Lung microvascular endothelial cell (primary cell): ENCODE measurements at regions not wholly inside any gene's neighbourhood (a gene's known extent, or its start where the extent isn't known, plus 50 kb on each side); places are given as distances from the start of the nearest gene placed in this dataset.
"Not testable (repeated sequence)": the region's sequence is repeated elsewhere in the genome, so short reads cannot be mapped to it uniquely, and the experiment has no call there.

Source experiments
- DNase-seq, 2 donors: peaks; one replicate each; pipeline versions ENCODE4 v3.0.0 to v3.0.0-alpha.2; 2010; ENCODE audit warnings: low read depth in 2 of 2

DNA sequence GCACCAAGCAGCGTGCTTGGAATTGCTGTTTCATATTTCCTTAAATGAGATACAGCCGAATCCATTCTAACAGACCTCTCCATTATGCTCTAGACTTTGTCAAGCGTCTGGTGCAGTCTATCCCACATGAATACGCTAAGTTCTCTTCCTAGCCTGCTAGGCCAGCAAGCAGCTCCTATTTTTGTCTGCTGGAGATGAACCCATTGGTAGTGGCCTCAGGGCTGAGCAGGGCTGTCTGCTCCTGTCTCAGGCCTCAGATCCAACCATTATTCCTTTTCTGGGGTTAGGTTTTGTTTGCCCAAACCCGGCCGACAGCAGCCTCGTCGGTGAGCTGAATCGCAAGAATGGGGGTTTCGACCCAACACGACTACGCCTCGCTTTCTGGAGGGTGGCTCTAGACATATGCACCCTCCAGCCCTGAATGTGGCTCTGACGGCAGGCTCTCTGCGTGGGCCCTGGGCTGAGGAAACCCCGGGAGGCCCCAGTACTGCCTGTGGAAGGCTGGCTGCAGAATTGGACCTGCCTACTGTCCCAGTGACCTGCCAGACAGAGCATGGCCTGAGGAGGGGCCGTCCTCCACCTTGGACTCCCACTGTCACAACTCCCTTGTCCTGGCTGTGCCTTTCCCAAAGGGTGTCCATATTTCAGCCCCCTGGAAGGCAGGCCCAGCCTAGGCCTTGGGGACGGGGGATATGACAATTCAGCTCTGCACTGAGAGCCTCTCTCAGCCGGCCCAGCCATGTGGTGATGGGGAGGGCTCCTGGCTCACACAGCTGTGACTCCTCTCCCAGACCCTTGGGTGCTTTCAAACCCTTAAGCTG lies 267.9 kb upstream of the TCERG1L start:
- DNase-seq: no peak

DNA sequence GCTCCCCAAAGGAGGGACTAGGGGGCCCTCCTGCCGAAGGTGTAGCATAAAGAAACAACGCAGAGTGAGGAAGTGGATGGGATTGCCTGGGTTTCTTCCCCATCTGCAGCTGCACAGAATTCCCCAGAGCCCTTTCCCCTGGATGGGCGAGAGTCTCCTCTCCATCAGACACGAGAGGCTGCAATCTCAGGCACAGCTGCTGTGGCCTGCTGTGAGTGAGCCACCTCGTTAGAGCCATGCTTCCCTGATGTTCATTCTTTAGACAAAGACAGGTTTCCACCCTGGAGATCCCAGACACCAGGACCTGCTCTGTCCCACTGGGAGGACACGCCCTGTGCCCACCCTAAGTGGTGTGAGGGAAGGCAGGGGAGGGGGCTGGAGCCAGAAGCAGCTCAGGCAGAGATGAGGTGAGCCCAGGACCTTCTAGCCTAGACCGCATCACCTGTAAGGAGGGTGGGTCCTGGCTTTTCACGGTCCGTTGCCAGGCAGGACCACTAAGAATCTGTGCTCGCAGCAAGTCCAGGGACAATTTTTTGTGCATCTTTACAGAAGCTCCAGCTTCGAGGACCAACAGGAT lies 268.6 kb upstream of the TCERG1L start:
- DNase-seq: no peak

DNA sequence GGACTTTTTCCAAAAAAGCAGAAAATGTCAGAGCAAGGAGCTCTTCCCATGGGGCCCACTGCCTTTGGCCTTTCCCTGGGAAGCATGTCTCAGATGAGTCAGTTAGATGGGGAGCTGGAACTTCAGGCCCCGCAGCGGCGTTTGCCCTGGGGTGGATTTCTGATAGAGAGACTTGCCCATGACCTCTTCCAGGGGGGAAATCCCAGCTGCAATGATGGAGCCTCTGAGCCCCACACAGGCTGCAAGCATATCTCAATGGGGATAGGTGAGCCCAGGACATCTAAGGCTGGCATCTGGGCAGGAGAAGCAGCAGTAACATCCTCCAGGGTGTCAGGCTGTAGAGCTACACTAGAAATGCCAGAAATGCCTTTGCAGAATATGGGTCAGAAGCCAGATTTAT lies 269.2 kb upstream of the TCERG1L start:
- DNase-seq: no peak

DNA sequence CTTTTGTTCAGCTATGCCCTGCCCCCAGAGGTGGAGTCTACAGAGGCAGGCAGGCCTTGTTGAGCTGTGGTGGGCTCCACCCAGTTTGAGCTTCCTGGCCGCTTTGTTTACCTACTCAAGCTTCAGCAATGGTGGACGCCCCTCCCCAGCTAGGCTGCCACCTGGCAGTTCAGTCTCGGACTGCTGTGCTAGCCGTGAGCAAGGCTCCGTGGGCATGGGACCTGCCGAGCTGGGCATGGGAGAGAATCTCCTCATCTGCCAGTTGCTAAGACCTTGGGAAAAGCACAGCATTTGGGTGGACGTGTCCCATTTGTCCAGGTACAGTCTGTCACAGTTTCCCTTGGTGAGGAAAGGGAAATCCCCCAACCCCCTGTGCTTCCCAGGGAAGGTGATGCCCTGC lies 270.0 kb upstream of the TCERG1L start:
- not testable (repeated sequence) for DNase-seq

DNA sequence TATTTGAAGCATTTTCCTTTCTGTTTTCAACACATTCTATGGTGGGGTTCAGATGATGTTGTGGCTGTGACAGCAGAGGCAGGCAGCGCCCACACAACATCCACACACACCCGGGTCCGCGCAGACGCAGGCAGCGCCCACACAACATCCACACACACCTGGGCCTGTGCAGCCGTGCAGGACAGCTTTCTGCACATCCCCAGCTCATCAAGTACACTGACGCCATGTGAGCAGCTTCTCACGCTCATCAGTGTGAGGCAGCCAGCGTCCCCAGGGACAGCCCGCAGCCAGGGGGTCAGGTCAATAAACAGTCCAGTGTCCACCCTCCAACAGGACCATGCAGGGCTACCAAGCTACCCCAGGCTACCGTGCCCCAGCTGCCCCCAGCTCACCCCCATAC lies 272.8 kb upstream of the TCERG1L start:
- no peak for DNase-seq

DNA sequence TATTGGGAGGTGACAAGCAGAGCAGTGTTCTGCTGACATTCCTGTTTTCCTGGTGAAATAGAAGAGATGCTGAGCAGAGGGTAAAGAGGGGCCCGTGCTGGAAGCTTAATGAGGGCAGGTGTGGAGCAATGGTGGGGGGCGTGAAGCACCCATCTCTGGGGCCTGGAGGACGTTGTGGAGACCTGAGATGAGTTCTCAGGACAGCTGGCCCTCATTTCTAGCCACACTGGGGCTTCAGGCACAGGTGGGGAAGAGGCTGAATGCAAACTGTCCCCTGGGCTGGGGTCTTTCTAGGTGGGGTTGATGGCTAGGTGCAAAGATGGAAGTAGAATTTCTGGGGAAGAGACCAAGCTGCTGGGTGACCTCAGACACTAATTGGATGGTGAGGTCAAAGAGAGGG lies 274.2 kb upstream of the TCERG1L start:
- no peak for DNase-seq

DNA sequence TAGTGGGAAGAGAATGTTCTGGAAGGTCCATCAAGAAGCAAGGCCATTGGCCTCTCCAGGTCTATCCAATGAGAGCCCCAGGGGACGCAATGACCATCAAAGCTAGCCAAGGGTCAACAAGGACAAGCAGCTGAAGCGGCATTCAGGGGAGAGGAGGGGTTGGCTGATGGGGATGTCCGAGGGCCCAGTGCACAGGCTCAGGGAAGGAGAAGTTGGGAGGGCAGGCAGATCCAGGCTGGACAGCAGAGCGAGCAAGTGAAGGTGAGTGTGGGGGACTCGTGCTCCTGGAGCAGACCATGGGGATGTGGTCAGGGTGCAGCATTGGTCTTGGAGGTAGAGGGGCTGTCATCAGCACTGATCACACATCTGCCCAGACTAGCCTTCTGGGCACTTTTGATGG lies 275.4 kb upstream of the TCERG1L start:
- no peak for DNase-seq

DNA sequence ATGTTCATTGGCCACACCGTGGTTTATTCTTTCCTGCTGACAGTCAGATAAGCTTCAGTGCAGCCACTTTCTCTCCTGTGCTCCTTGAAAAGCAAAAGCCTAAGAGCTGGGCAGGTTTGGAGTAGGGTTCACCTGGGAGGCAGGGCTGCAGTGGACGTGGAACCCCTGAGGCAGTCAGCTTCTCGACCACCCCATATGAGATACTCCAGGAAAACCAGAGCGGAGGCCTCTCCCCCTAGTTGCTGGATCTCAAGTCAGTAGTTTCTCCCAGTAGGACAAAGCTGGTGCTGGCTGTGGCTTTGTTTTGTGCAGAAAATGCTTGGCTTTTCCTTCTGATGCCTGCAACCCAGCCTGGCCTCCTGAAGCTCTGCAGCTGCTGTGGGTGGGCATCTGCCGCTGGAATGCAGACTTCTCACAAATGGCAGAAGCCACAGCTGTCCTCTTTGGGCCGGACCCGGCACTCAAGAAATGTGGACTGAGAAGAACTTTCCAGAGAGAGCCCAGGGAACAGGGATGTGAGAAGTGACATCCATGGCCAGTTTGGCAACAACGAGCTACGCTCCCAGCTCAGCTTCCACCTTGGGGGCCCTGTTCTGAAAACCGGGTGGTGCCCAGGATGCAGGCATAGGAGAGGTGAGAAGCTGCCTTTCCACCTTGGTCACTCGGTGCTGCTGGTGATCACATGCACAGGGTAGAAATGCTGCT lies 276.6 kb upstream of the TCERG1L start:
- no peak for DNase-seq

DNA sequence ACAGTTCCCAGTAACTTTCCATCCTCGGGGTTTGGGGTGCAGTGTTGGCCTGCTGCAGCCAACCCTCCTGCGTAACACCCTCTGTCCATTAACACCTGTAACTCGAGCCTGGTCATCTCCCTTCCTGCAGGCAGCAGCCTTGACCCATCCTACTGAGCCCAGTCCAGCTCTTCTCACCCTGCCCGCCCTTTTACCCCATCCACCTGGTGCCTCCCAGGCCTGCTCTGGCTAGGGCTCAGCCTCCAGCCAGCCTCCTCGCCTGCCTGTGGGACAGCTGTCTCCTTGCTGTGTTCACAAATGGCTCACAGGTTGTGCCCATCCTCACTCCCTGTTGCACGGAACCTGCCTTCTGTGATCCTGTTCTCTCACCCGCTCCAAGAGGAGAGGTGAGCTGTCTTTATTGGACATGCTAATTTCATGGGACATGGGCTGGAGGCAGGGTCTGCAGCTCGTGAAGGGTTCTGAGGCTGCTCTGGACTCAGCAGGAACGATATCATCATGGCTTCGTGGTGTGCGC lies 277.2 kb upstream of the TCERG1L start:
- no peak for DNase-seq

DNA sequence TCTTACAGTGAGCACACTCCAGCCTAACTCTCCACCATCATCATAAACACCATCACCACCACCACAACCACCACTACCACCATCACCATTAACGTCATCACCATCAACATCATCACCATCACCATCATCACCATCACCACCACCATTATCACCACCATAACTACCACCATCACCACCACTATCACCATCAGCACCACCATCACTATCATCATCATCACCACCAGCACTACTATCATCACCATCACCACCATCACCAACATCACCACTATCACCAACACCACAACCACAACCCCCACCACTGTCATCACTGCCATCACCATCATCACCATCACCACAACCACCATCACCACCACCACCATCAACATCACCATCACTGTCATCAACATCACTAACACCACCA lies 279.0 kb upstream of the TCERG1L start:
- DNase-seq: no peak

DNA sequence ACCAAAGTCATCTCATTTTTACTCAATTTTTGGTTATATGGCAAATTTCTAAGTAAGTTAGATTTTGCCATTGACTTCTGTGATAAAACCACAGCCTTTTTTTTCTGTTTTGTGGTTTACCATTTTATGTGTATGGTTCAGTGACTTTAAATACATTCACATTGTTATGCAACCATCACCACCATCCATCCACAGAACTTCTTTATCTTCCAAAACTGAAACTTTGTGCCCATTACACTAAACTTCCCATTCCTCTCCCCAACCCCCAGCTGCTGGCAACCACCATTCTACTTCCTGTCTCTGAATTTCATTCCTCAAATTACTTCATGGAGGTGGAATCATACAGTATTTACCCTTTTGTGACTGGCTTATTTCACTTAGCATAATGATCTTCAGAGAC lies 280.4 kb upstream of the TCERG1L start:
- no peak for DNase-seq

DNA sequence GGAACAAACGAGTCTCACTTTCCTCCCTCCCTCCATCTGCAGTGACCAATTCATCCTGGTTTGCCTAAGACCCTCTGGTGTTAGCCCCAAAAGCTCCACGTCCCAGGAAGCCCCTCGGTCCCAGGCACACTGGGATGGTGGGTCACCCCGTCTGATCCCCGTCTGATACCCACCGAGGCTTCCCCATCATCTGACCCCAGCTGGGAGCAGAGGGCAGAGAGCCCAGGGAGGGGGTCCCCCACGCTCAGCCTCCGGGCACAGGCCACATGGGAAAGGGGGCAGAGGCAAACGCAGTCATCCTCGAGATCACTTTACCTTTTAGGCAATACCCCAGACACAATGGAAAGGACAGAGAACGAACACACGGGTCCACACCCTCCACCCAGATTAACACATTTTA lies 291.6 kb upstream of the PPP2R2D start:
- DNase-seq: no peak

DNA sequence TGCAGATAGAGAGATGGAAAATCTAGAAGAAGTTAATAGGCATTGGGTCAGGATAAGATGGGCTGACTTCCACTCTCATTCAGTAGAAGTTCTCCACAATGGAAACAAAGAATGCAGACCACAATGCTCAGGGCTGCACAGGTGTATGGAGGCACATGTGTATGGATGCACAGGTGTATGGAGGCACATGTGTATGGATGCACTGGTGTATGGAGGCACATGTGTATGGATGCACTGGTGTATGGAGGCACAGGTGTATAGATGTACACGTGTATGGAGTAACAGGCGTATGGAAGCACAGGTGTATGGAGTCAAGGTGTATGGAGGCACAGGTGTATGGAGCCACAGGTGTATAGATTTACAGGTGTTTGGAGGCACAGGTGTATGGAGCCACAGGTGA lies 285.7 kb upstream of the PPP2R2D start:
- no peak for DNase-seq

DNA sequence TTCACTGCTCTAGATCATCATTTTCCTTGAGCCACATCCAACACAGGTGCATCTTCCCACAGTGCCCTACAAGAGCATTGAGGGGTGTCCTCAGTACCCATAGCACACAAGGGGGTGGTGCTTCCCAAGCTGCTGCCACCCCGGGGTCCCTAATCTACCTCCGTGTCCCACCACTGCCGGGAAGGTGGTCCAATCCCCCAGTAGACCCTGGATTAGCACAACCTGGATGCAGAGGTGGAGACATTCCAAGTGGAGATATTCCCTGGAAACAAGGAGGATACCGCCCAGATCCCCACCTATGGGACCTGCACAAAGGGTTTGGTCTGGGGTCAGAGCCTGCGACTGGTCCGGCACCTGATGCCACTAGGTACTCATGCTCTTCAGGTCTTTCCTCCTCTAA lies 284.8 kb upstream of the PPP2R2D start:
- DNase-seq: no peak

DNA sequence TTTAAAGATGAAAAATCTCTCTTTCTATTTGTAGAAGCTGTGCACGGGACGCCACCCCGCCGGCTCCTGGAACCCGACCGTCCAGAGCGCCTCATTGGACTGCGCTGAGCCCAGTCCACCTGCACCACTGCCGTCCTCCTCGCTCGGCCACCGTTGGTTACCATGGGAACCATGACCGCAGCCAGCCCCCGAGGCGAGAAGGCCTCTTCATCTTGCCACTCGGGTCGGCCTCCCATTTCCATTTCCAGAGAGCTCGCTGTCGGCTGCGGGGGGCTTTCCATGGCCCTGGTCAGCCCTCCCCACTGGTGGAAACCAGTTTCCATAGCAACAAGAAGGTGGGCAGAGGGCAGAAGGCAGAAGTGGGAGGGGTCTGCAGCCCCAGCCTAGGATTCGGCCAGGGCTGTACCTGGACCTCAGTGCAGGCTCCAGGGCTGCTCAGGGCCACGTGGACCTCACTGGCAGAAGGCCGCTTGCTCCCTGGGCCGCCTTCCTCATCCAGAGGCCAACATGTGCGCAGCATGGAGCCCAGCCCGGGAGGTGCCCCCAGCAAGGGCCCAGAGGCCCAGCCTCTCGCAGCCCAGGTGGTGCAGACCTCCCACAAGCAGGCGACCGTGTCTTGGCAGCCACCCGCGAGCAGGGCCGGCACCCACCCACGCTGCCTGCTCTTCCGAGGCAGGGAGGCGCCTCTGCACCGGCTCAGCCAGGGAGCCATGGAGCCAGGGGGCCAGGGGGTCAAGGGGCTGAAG lies 283.5 kb upstream of the PPP2R2D start:
- DNase-seq: no peak

DNA sequence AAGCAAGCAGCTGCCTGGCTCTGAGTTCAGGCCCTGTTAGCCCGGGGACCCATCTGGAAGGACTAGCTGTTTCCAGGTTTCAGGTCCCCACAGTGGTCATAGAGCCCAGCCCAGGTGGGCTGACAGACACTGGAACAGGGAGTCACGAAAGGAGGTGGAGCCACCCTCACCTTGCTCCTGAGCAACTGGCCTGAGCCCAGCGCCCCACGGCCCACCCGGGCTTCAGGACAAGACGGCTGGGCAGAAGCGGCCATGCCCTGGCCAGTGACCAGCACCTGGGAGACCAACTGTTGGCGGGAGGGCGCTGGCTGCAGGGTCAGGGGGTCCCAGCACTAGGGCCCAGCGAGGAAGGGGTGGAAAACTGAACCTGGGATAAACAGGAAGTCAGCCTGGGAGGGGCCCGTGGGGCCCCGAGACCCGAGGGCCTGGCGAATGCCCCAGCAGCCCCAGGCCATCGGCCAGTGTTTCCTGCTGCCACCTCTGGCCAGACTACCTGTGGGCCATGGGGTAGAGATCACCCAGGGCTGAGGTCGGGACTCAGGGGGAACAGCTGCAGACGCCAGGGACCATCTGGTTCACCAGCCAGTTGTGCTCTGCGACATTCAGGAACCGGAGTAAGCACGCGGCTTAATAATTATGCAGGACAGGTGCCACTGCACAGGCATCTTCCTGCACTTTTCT lies 282.1 kb upstream of the PPP2R2D start:
- no peak for DNase-seq

DNA sequence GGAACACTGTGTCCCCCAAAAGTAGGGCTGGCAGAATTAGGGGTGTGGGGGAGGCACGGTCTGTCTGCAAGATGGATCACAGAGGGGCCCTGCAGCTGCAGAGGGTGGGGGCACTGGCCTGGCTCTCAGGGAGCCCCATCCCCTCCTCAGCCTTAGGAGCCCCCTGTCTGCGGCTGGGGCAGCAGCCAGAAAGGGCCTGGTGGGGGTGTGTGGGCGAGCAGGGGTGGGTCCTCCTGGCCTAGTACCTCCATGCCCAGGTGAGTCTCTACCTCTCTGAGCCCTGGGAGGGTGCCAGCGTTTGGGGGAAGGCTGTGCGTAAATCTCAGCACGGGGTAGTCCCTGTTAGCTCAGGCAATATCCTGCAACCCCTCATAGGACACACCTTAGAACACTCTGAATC lies 280.5 kb upstream of the PPP2R2D start:
- no peak for DNase-seq

DNA sequence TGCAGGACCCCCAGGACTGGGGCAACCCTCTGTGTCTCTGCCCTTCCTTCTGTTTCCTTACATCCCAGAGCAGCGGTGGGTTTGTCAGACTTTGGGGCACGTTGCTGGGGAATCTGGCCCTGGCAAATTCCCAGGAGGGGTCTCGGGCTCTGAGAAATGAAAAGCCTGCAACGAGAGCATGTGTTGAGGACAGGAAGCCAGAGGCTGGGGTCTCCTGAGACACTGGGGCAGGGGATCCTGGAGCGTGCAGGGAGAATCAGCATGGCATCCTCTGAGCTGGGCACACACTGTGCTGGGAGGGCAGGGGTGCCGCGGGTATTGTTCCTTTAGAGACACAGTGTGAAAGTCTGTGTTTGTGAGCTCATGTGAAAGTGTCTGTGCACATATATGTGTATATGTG lies 279.9 kb upstream of the PPP2R2D start:
- no peak for DNase-seq

DNA sequence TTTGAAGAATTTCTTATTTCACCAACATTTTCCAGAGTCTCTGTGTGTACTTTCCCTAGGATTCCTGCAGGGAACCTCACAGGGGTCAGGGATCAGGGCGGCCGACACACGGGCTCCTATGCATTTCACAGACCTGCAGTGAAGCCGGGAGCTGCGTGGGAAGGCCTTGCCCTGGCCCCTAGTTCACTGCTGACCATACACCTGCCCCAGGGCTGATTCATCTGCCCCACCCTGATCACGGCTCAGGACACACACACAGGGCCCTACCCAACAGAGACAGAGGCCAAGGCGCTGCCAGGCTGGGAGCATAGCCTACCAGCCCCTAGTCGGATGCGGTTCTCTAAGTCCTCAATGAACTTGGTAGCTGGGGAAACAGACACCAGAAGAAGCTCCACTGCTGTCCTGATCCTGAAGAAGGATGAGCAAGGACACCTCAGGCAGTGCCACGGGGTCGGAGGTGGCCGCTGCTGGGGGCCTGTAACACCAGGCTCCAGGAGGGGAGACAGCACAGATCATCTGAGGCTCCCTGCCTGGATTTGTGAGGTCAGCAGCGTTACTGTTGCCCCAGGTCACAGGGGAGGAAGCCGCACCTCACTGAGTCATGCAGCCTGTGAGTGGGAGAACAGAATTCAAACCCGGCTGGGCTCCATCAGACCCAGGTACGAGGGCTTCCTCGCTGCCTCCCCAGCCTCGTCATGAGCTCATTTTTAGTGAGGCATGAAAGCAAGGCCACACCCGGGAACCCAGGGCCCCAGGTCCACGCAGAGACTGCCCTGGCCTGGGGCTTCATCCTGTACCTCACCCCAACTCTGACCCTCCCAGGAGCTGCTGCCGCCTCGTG lies 278.8 kb upstream of the PPP2R2D start:
- DNase-seq: no peak

DNA sequence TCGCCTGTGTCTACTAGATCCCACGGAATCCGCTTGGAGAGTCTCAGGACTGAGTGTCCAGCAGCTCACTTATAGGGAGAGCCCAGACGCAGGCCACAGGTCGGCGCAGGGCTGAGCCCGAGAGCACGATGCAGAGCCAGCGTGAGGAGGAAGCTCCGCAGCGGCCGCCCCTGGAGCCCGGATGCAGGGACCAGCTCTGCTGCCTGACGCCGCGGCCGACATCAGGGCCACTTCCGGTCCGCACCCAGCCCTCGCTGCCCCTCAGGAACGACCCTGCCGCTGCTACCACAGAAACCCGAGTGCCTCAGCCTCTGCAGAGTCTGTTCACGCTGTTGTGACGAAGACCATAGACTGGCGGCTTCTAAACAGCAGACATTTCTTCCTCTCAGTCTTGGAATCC lies 275.8 kb upstream of the PPP2R2D start:
- DNase-seq: no peak

DNA sequence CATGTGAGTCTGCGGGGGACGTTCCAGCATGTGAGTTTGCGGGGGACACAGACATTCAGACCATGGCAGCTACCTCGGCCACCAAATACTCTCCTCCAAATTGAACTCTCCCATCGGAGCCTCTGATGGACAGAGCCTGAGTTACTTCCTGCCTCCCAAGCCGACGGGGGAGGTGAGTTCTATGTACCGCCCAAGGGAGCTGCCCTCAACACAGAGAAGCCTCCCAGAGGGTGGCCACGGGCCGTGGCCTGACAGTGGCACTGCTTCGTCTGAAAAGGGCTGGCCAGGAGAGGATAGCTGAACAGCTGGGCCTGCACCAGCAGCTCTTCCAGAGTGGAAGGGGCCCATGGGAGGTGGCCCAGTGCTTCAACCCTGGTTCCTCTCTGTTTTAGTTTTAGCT lies 274.5 kb upstream of the PPP2R2D start:
- DNase-seq: no peak
